GM19023 (cell line): ENCODE measurements at regions not wholly inside any gene's neighbourhood (a gene's known extent, or its start where the extent isn't known, plus 50 kb on each side); places are given as distances from the start of the nearest gene placed in this dataset.

Source experiments
- ATAC-seq: cut with Tn5 transposase; IDR thresholded peaks from one replicate; pipeline ENCODE4 v1.9.1; 2021; ENCODE audit warnings: mild to moderate bottlenecking, moderate library complexity; ENCODE audit not compliant: unreplicated experiment

DNA sequence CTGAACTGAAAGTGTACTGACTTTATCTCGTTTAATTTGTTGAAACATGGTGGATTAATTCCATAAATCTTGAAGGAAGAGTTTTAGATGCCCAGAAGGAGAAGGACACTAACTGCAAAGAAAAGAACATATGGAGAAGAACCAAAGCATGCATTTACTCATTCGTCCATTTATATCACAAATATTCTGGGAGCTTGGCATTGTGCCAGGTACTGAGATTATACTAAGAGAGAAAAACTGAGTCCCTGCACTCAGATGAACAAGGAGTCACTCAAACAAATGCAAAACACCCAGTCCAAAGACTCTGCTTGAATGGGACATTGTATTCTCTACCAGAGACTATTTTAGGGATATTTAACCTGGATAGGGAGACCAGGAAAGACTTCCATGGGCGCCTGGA, 588.0 kb upstream of the MGMT start:
- ATAC-seq: no peak

DNA sequence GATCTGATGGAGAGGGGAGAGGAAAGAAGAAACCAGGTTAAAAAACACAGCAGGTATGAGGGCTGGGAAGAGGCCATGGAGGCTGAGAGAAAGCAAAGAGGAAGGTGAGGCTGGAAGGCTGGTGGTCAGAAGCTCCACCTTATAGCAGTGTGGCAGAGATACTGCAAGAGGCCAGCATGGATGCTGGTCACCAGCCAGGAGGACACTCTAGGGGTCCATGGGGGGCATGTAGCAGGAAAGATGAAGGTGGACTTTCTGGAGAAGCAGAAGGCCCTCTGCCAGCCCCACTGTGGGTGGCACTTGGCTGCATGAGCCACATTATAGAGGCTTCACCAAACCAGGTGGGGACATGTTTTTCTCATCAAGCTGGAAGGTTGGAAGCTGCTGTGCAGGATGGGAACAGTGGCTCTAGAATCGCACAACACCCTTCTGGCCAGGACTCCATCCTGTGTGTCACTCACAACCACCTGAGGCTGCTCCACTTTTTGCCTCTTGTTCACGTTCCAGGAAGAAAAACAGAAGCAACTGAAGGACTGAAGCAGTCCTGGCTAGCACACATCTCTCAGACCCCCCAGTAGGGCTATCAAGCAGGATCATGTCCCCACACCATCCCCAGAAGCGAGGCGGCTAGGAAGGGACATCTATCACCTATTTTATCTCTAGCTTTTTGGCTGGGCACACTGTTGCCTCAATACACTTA, 587.5 kb upstream of the MGMT start:
- ATAC-seq: no peak

GRCh38 chr10:128880159-128880725, 586.8 kb upstream of the MGMT start:
- ATAC-seq: no peak

GRCh38 chr10:128881086-128881485, 586.0 kb upstream of the MGMT start:
- ATAC-seq: no peak

GRCh38 chr10:128883231-128884032, 583.6 kb upstream of the MGMT start:
- ATAC-seq: no peak

- no peak for ATAC-seq
These were observed 583.0 kb upstream of the MGMT start for GRCh38 chr10:128884033-128884425.

GRCh38 chr10:128884496-128885072, 582.5 kb upstream of the MGMT start:
- ATAC-seq: no peak

DNA sequence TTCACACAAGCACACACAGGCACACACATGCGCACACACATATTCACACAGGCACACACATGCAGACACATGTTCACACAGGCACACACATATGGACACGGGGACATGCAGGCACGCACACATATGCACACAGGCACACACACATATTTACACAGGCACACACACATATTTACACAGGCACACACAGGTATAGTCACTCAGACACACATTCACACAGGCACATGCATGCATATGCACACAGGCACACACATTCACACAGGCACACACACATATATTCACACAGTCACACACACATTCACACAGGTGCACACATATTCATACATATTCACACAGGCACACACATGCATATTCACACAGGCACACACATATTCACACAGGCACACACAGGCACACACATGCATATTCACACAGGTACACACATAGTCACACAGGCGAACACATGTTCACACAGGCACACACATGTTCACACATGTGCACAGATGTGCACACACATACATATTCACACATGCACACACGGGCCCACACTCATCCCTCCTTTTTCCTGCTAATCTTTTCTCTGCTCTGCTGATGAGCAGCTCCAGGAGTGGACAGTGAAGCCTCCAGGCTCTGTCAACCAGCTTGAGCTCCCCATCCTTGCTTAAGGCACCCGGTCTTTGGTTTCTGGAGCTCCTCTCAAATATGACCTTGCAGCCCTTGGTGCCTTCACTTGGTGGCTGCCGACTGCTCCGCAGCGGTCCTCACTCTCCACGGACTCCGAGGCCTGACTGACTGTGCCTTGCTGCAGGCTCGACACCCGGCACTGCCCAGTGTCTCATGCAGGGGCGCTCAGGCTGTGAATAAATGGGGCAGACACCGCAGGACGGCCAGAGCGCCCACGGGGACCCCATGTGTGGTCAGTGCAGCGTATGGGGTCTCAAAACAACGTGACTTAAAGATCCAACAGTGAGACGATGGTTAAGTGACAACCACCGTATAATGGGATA, 581.2 kb upstream of the MGMT start:
- no peak for ATAC-seq

DNA sequence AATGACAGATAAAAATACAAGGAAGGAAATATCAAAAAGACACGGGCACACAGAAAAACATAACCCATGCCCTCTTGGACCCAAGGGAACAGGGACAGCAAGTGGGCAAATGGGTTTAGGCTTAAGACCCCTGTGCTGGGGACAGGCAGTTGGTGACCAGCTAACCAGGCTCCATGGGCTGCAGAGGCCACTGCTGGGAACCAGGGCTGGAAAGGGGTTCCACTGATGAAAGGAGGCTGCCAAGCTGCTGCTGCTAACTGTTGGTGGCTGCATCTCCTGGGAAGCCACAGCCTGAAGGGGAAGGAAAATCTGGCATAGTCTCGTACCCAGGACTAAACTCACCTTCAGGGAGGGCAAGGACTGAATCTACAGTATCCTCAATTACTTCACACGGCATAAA, 579.2 kb upstream of the MGMT start:
- no peak for ATAC-seq

DNA sequence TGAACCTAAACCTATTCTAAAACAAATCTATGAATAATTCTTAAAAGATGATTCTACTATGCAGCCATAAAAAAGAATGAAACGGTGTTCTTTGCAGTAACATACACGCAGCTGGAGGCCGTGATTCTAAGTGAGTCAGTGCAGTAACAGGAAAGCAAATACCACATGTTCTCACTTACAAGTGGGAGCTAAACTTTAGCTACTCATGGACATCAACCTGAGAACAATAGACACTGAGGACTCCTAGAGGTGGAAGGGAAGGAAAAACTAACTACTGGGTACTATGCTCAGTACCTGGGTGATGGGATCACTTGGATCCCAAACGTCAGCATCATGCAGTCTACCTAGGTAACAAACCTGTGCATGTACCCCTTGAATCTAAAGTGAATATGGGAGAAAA, 575.0 kb upstream of the MGMT start:
- no peak for ATAC-seq

DNA sequence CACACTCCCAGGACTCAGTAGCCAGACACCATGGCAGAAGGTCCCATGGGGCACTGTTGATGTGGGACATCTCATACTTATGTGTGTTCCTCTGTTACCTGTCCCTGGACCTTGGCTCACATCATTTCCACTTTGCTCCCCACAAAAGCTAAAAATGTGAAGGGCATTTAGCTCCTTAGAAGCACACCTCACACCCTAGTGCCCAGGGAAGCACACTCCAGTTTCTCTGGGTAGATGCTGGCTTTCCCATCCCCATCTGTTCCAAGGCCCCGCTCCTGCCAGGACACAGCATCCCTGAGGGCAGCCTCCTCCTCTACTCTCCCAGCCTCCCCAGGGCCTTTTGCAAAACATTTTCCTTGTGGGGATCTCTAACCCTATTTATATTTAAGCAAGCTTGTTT, 572.4 kb upstream of the MGMT start:
- no peak for ATAC-seq

DNA sequence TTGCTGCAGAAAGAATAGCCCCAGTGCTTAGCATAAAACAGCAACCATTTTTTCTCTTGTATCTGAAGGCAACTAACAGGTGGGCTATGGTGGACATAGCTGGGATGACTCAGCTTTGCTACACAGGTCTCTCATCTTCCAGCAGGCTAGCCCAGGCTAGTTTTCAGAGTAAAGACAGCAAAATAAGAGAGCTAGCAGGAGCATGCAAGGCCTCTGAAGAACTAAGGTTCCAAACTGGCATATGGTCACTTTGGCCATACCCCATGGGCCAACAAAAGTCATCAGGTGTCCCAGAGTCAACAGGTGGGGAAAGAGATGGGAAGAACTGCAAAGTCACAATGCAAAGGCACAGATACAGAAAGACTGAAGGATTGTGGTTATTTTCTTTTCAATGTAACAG, 571.6 kb upstream of the MGMT start:
- no peak for ATAC-seq

DNA sequence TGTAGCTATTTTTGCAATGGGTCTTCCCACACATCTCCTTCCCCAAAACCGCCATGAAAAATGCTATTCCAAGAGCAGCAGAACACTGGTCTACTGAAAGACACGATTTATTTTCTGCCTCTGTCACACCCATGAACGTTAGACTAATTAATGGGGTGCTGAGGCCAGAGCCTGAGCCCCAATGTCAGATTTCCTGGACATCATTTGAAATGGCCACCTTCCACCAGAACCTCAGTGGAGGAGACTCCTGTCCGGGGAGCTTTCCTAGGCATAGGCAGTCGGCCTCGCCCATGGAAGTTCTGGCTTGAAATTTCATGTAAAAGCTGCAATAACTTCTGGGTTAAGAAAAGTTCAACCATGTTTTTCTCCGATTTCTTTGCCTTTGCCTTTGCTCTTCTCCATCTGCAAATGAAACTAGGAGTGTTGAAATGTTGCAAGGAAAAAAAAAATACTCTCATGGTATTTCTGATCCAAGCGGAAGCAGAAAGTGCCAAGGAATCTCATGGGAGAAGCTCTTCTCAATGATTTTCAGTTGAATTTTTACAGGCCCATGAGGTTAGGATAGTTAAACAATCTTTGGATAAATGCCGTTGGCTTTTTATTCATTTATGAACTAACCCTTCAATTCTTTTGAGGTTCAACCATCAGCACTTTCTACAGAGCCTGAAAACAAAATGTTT, 570.8 kb upstream of the MGMT start:
- no peak for ATAC-seq

GRCh38 chr10:128896963-128897362, 570.1 kb upstream of the MGMT start:
- no peak for ATAC-seq

GRCh38 chr10:128897401-128898129, 569.5 kb upstream of the MGMT start:
- no peak for ATAC-seq

DNA sequence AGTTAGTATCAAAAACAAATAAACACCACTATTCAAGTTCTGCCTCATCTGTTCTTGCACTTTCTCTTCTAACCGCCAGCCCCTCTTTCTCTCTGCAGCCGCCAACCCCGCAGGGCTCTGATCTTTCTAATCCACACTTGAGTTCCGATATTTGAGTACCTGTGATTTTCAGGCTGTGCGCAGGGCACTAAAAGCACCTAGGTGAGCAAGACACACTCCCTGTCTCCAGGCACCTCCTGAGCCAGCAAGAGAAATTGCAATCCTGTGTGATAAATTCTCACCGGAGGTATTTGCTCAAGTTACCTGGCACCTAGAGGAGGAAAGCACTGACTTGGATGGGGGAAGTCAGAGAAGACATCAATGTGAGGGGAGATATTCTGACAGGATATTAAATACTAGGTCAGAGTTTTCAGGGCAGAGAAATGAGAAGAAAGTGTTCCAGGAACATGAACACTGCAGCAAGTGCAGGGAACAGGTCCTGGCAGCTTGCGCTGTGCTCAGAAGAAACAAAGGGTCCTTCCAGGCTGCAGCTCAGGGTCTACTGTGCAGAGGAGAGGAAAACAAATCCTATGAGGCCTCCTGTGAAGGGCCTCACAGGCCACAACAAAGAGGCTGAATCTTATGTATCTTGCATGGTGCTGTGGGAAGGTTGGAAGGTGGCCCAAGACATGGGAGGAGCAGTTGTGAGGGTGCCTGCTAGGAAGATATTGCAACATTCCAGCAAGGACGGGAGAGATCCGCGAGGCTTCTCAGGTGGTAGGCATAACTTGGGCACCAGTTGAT, 568.7 kb upstream of the MGMT start:
- ATAC-seq: no peak

- ATAC-seq: no peak
These were observed 568.2 kb upstream of the MGMT start for GRCh38 chr10:128898916-128899195.

GRCh38 chr10:128900456-128900855, 566.6 kb upstream of the MGMT start:
- ATAC-seq: no peak

- ATAC-seq: no peak
These were observed 565.8 kb upstream of the MGMT start for GRCh38 chr10:128901236-128901635.
